CD8-positive, alpha-beta memory T cell (primary cell): ENCODE measurements at regions not wholly inside any gene's neighbourhood (a gene's known extent, or its start where the extent isn't known, plus 50 kb on each side); places are given as distances from the start of the nearest gene placed in this dataset.
A peak's percentile ranks its signal among the peaks of the same experiment; 100 is the strongest.

ENCODE experiments used
- CTCF ChIA-PET: fragments of 350-600 bp; sonication (Branson Sonifier 250); formaldehyde crosslinking; loops from one replicate; lab custom pipeline; 2021; ENCODE audit warnings: antibody characterized with exemption; lab: Charles Lee
- POLR2A ChIA-PET: fragments of 350-600 bp; sonication (Branson Sonifier 250); formaldehyde crosslinking; loops from one replicate; lab custom pipeline; 2021; ENCODE audit warnings: antibody characterized with exemption; lab: Charles Lee
- DNase-seq, 5 donors: peaks; one replicate each; pipeline versions ENCODE4 v3.0.0 to v3.0.0-alpha.2; 2020 to 2022; ENCODE audit warnings: mixed read lengths in 1 of 5
- H3K27ac ChIP-seq: one replicate; pipeline ENCODE4 v1.7.0; 2013; ENCODE audit warnings: low read depth, mild to moderate bottlenecking, low read length, moderate library complexity
- H3K27me3 ChIP-seq: 2 replicates; pipeline ENCODE4 v1.7.0; 2013; ENCODE audit warnings: low read length, mild to moderate bottlenecking; ENCODE audit not compliant: insufficient read depth, poor library complexity, severe bottlenecking
- H3K36me3 ChIP-seq: 2 replicates; pipeline ENCODE4 v1.7.0; 2013; ENCODE audit warnings: mild to moderate bottlenecking, low read length, moderate library complexity; ENCODE audit not compliant: insufficient read depth
- H3K4me1 ChIP-seq: 2 replicates; pipeline ENCODE4 v1.7.0; 2013; ENCODE audit warnings: mild to moderate bottlenecking, low read length, moderate library complexity; ENCODE audit not compliant: insufficient read depth
- H3K4me3 ChIP-seq: 2 replicates; pipeline ENCODE4 v1.7.0; 2013; ENCODE audit warnings: mild to moderate bottlenecking, low read length
- H3K9me3 ChIP-seq: 2 replicates; pipeline ENCODE4 v1.7.0; 2013; ENCODE audit warnings: mild to moderate bottlenecking, low read length
- H3K27ac Mint-ChIP-seq, 8 donors: one replicate each; pipeline ENCODE4 v1.8.0; 2020 to 2021; ENCODE audit warnings: mixed read lengths in 8 of 8, mild to moderate bottlenecking in 6 of 8, inconsistent platforms in 3 of 8, moderate library complexity in 3 of 8
- H3K27me3 Mint-ChIP-seq, 2 donors: one replicate each; pipeline ENCODE4 v1.8.0; 2020 to 2021; ENCODE audit warnings: mixed read lengths in 2 of 2, mild to moderate bottlenecking in 1 of 2, moderate library complexity in 1 of 2
- H3K36me3 Mint-ChIP-seq, 3 donors: one replicate each; pipeline ENCODE4 v1.8.0; 2020 to 2021; ENCODE audit warnings: mixed read lengths in 3 of 3, inconsistent platforms in 1 of 3, mild to moderate bottlenecking in 1 of 3
- H3K4me1 Mint-ChIP-seq, 3 donors: one replicate each; pipeline ENCODE4 v1.8.0; 2020 to 2021; ENCODE audit warnings: mixed read lengths in 3 of 3, inconsistent platforms in 1 of 3, mild to moderate bottlenecking in 1 of 3
- H3K4me3 Mint-ChIP-seq, 7 donors: one replicate each; pipeline ENCODE4 v1.8.0; 2020 to 2021; ENCODE audit warnings: mixed read lengths in 7 of 7, mild to moderate bottlenecking in 6 of 7, moderate library complexity in 4 of 7, inconsistent platforms in 2 of 7
- H3K9me3 Mint-ChIP-seq, 5 donors: one replicate each; pipeline ENCODE4 v1.8.0; 2020 to 2022; ENCODE audit warnings: mixed read lengths in 5 of 5, mild to moderate bottlenecking in 3 of 5, moderate library complexity in 2 of 5, inconsistent platforms in 1 of 5

- Mint-ChIP-seq H3K27me3 (peaks cover 2 to 18% of the 10 kb centered on the region in 2 donors), H3K36me3 (peaks cover 3 to 10% (median 4%) of the 10 kb centered on the region in 3 donors), H3K4me1 (no peaks in the 10 kb centered on the region), H3K9me3 (peaks cover 4 to 13% (median 7%) of the 10 kb centered on the region in 5 donors), H3K27ac (no peak overlapping the region), H3K4me3 (no peak overlapping the region)
- CTCF ChIA-PET: interaction anchor here (2.8 kb wide), 1 partner anchor 19 kb away, joined by 9 read pairs; no protein-coding TSS in a partner anchor
- H3K27me3 ChIP-seq: no peaks in the 10 kb centered on the region
- H3K4me1 ChIP-seq: no peaks in the 10 kb centered on the region
- POLR2A ChIA-PET: interaction anchor here (0.5 kb wide), 1 partner anchor 263 kb away, joined by 4 read pairs; no protein-coding TSS in a partner anchor
- no peak overlapping the region for H3K4me3 ChIP-seq
- no peaks in the 10 kb centered on the region for H3K36me3 ChIP-seq
- H3K9me3 ChIP-seq: no peaks in the 10 kb centered on the region
- DNase-seq: no peak
- no peak overlapping the region for H3K27ac ChIP-seq
Observed at GRCh38 chr6:3959385-3959784, 110.2 kb downstream of the FAM50B start.

GRCh38 chr6:3960754-3961361 is 111.7 kb downstream of the FAM50B start:
- Mint-ChIP-seq H3K4me3 (no peak overlapping the region), H3K4me1 (no peaks in the 10 kb centered on the region), H3K27ac (peak overlapping the region in 1 of 8 donors; percentile 89), H3K27me3 (peaks cover 4 to 15% of the 10 kb centered on the region in 2 donors), H3K36me3 (peaks cover 3 to 6% (median 4%) of the 10 kb centered on the region in 3 donors), H3K9me3 (peaks cover 3 to 12% (median 7%) of the 10 kb centered on the region in 5 donors)
- no peak for DNase-seq
- POLR2A ChIA-PET: no interaction called here
- CTCF ChIA-PET: interaction anchor here (2.8 kb wide), 1 partner anchor 18 kb away, joined by 9 read pairs; no protein-coding TSS in a partner anchor
- no peaks in the 10 kb centered on the region for H3K9me3 ChIP-seq
- H3K27ac ChIP-seq: no peak overlapping the region
- no peaks in the 10 kb centered on the region for H3K4me1 ChIP-seq
- no peaks in the 10 kb centered on the region for H3K36me3 ChIP-seq
- H3K27me3 ChIP-seq: no peaks in the 10 kb centered on the region
- H3K4me3 ChIP-seq: no peak overlapping the region

GRCh38 chr6:3961581-3962215 is 112.5 kb downstream of the FAM50B start:
- no peaks in the 10 kb centered on the region for H3K9me3 ChIP-seq
- Mint-ChIP-seq H3K9me3 (peaks cover 3 to 12% (median 7%) of the 10 kb centered on the region in 5 donors), H3K36me3 (peaks cover 3 to 5% (median 4%) of the 10 kb centered on the region in 3 donors), H3K4me3 (no peak overlapping the region), H3K27ac (no peak overlapping the region), H3K27me3 (peaks cover 6 to 10% of the 10 kb centered on the region in 2 donors), H3K4me1 (no peaks in the 10 kb centered on the region)
- H3K27me3 ChIP-seq: no peaks in the 10 kb centered on the region
- ChIA-PET POLR2A (no interaction called here), CTCF (no interaction called here)
- H3K4me1 ChIP-seq: no peaks in the 10 kb centered on the region
- no peak overlapping the region for H3K4me3 ChIP-seq
- H3K27ac ChIP-seq: no peak overlapping the region
- DNase-seq: no peak
- H3K36me3 ChIP-seq: no peaks in the 10 kb centered on the region

GRCh38 chr6:3962291-3963280 is 113.4 kb downstream of the FAM50B start:
- Histone ChIP-seq H3K27me3 (no peaks in the 10 kb centered on the region), H3K4me1 (no peaks in the 10 kb centered on the region), H3K36me3 (no peaks in the 10 kb centered on the region), H3K4me3 (no peak overlapping the region), H3K9me3 (no peaks in the 10 kb centered on the region), H3K27ac (no peak overlapping the region)
- H3K4me3 Mint-ChIP-seq: no peak overlapping the region
- H3K9me3 Mint-ChIP-seq: peaks cover 1 to 10% (median 6%) of the 10 kb centered on the region in 5 donors
- no peaks in the 10 kb centered on the region for H3K4me1 Mint-ChIP-seq
- DNase-seq: no peak
- H3K36me3 Mint-ChIP-seq: peaks cover 3 to 8% (median 4%) of the 10 kb centered on the region in 3 donors
- no peak overlapping the region for H3K27ac Mint-ChIP-seq
- H3K27me3 Mint-ChIP-seq: peaks cover 6% of the 10 kb centered on the region in 2 donors
- ChIA-PET CTCF (no interaction called here), POLR2A (no interaction called here)

- no peaks in the 10 kb centered on the region for H3K9me3 ChIP-seq
- H3K27me3 Mint-ChIP-seq: peaks cover 0 to 6% of the 10 kb centered on the region in 2 donors
- H3K4me3 Mint-ChIP-seq: no peak overlapping the region
- H3K27me3 ChIP-seq: no peaks in the 10 kb centered on the region
- H3K4me3 ChIP-seq: no peak overlapping the region
- DNase-seq: no peak
- H3K36me3 Mint-ChIP-seq: peaks cover 0 to 9% (median 0%) of the 10 kb centered on the region in 3 donors
- H3K9me3 Mint-ChIP-seq: peaks cover 0 to 5% (median 2%) of the 10 kb centered on the region in 5 donors
- H3K4me1 ChIP-seq: no peaks in the 10 kb centered on the region
- no peaks in the 10 kb centered on the region for H3K36me3 ChIP-seq
- H3K4me1 Mint-ChIP-seq: no peaks in the 10 kb centered on the region
- ChIA-PET POLR2A (no interaction called here), CTCF (interaction anchor here (0.7 to 1.5 kb wide), 2 partner anchors 15 to 114 kb away, joined by 3 to 4 read pairs; partner anchors contain the start of gene FAM50B)
- no peak overlapping the region for H3K27ac Mint-ChIP-seq
- no peak overlapping the region for H3K27ac ChIP-seq
Observed at GRCh38 chr6:3963426-3963825, 114.3 kb downstream of the FAM50B start.

- Histone ChIP-seq H3K27ac (no peak overlapping the region), H3K4me1 (no peaks in the 10 kb centered on the region), H3K9me3 (no peaks in the 10 kb centered on the region), H3K4me3 (no peak overlapping the region), H3K27me3 (no peaks in the 10 kb centered on the region), H3K36me3 (no peaks in the 10 kb centered on the region)
- DNase-seq: no peak
- Mint-ChIP-seq H3K4me3 (no peak overlapping the region), H3K4me1 (no peaks in the 10 kb centered on the region), H3K27me3 (peaks cover 0 to 7% of the 10 kb centered on the region in 2 donors), H3K27ac (peak overlapping the region in 1 of 8 donors; percentile 24), H3K9me3 (no peaks in the 10 kb centered on the region), H3K36me3 (peaks cover 0 to 4% (median 0%) of the 10 kb centered on the region in 3 donors)
- POLR2A ChIA-PET: no interaction called here
- CTCF ChIA-PET: interaction anchor here (1.4 to 1.5 kb wide), 2 partner anchors 33 to 116 kb away, joined by 3 read pairs; partner anchors contain the start of gene FAM50B
Observed at GRCh38 chr6:3965071-3965718, 113.7 kb downstream of the FAM217A start.

GRCh38 chr6:3966426-3966825 is 112.5 kb downstream of the FAM217A start:
- Histone ChIP-seq H3K9me3 (no peaks in the 10 kb centered on the region), H3K27me3 (no peaks in the 10 kb centered on the region), H3K27ac (no peak overlapping the region), H3K4me1 (no peaks in the 10 kb centered on the region), H3K4me3 (no peak overlapping the region), H3K36me3 (no peaks in the 10 kb centered on the region)
- ChIA-PET POLR2A (no interaction called here), CTCF (interaction anchor here (0.7 to 1.5 kb wide), 2 partner anchors 55 to 117 kb away, joined by 3 read pairs; partner anchors contain the start of gene FAM50B)
- Mint-ChIP-seq H3K9me3 (no peaks in the 10 kb centered on the region), H3K27me3 (peaks cover 0 to 7% of the 10 kb centered on the region in 2 donors), H3K27ac (no peak overlapping the region), H3K4me3 (no peak overlapping the region), H3K36me3 (peaks cover 0 to 8% (median 0%) of the 10 kb centered on the region in 3 donors), H3K4me1 (no peaks in the 10 kb centered on the region)
- DNase-seq: no peak
